HepG2 (cell line): ENCODE measurements at regions not wholly inside any gene's neighbourhood (a gene's known extent, or its start where the extent isn't known, plus 50 kb on each side); places are given as distances from the start of the nearest gene placed in this dataset.

Experiments
- ATAC-seq: fragments of 200-7000 bp; cut with Tn5 transposase; 3 replicates; pipeline ENCODE4 v1.9.1; 2020; ENCODE audit warnings: mild to moderate bottlenecking, moderate library complexity
- BruUV-seq: library from RNA; stranded (reverse); fragments of 400-500 nt; replicated peaks from 2 replicates; lab custom pipeline; 2021; lab: Mats Ljungman, UMichigan
- CTCF ChIA-PET: fragments of 300-600 bp; formaldehyde crosslinking; extraction: SDS; loops from one replicate; lab custom pipeline; 2021; ENCODE audit warnings: low total read pairs, inconsistent platforms, low intra/inter-chr PET ratio; lab: Yijun Ruan, JAX
- POLR2A ChIA-PET: fragments of 350-600 bp; sonication (Branson Sonifier 250); formaldehyde crosslinking; loops from one replicate; lab custom pipeline; 2020; ENCODE audit warnings: antibody characterized with exemption, inconsistent platforms; lab: Yijun Ruan, JAX
- DNase-seq: peaks from one replicate; pipeline ENCODE4 v3.0.0-alpha.2; 2015; ENCODE audit warnings: low spot score
- FAIRE-seq: peaks from 3 replicates; lab custom pipeline; 2011; peaks lifted over from hg19 to GRCh38; lab: Jason Lieb, UNC
- H2AFZ ChIP-seq: one replicate; pipeline ENCODE4 v1.6.1; 2011; ENCODE audit warnings: low read length, inconsistent platforms
- H3K27ac ChIP-seq: fragments of 300-600 bp; 3 replicates; pipeline ENCODE4 v1.8.0; 2011; ENCODE audit warnings: mixed run types, mild to moderate bottlenecking, mixed read lengths, low read length, inconsistent platforms; ENCODE audit not compliant: insufficient read depth; ENCODE audit errors: extremely low read length
- H3K27me3 ChIP-seq, 2 experiments: fragments of 200-600 bp in 1 of 2; 2 replicates in 1 of 2; 3 replicates in 1 of 2; pipeline versions ENCODE4 v1.6.0 to v1.8.0; 2011; ENCODE audit warnings: low read length in 2 of 2, mild to moderate bottlenecking in 2 of 2, moderate library complexity in 2 of 2, inconsistent platforms in 1 of 2; ENCODE audit not compliant: insufficient read depth in 2 of 2, control insufficient read depth in 1 of 2
- H3K36me3 ChIP-seq, 2 experiments: fragments of 200-600 bp in 1 of 2; replicated peaks in 1 of 2; 2 replicates in 1 of 2; 3 replicates in 1 of 2; pipeline versions ENCODE4 v1.5.1 to v1.8.0; 2011; ENCODE audit warnings: low read length in 2 of 2, inconsistent platforms in 1 of 2; ENCODE audit not compliant: insufficient read depth in 2 of 2, control insufficient read depth in 1 of 2
- H3K4me1 ChIP-seq: 2 replicates; pipeline ENCODE4 v1.5.1; 2012; ENCODE audit warnings: low read length, inconsistent platforms; ENCODE audit not compliant: insufficient read depth
- H3K4me2 ChIP-seq: 2 replicates; pipeline ENCODE4 v1.6.0; 2011; ENCODE audit warnings: low read depth, low read length, inconsistent platforms
- H3K4me3 ChIP-seq, 3 experiments: fragments of 200-600 bp in 1 of 3; sonication (generic), shearing (Covaris generic) in 1 of 3; replicated peaks in 1 of 3; 2 replicates each; pipeline ENCODE4 v1.5.1; 2011 to 2016; ENCODE audit warnings: low read length in 3 of 3, inconsistent platforms in 2 of 3, low read depth in 2 of 3, mild to moderate bottlenecking in 2 of 3, control low read depth in 1 of 3, mixed read lengths in 1 of 3; ENCODE audit not compliant: insufficient read depth in 1 of 3
- H3K79me2 ChIP-seq: one replicate; pipeline ENCODE4 v1.6.1; 2011; ENCODE audit warnings: low read length, inconsistent platforms; ENCODE audit not compliant: insufficient read depth
- H3K9ac ChIP-seq: 2 replicates; pipeline ENCODE4 v1.6.0; 2011; ENCODE audit warnings: mild to moderate bottlenecking, low read depth, low read length, inconsistent platforms; ENCODE audit not compliant: insufficient read depth
- H3K9me3 ChIP-seq: 2 replicates; pipeline ENCODE4 v1.5.1; 2012; ENCODE audit warnings: mild to moderate bottlenecking, low read length
- H4K20me1 ChIP-seq: 2 replicates; pipeline ENCODE4 v1.6.0; 2011; ENCODE audit warnings: inconsistent platforms, mild to moderate bottlenecking, low read length, moderate library complexity; ENCODE audit not compliant: insufficient read depth
- AGO1 ChIP-seq: fragments of 200-400 bp; formaldehyde crosslinking; IDR thresholded peaks from 2 replicates; pipeline ENCODE4 v1.6.1; 2017; ENCODE audit warnings: mild to moderate bottlenecking, low read depth, low read length, moderate library complexity; ENCODE audit not compliant: poor library complexity, severe bottlenecking
- CBFB ChIP-seq: sonication (generic); formaldehyde crosslinking; IDR thresholded peaks from 2 replicates; pipeline ENCODE4 v1.4.0; 2020; ENCODE audit warnings: missing genetic modification reagents
- HES4 ChIP-seq: sonication (generic); formaldehyde crosslinking; IDR thresholded peaks from 2 replicates; pipeline ENCODE4 v1.9.0; 2021; ENCODE audit warnings: mild to moderate bottlenecking, missing genetic modification reagents, borderline replicate concordance
- MYC ChIP-seq: sonication (generic); formaldehyde crosslinking; IDR thresholded peaks from 2 replicates; pipeline ENCODE4 v1.9.0; 2021; ENCODE audit warnings: missing genetic modification reagents, borderline replicate concordance
- SALL1 ChIP-seq: sonication (generic); formaldehyde crosslinking; IDR thresholded peaks from 2 replicates; pipeline ENCODE4 v1.8.0; 2022; ENCODE audit warnings: mild to moderate bottlenecking, missing genetic modification reagents
- SKI ChIP-seq: fragments of 450-650 bp; IDR thresholded peaks from one replicate; pipeline ENCODE4 v1.6.1; 2018; ENCODE audit warnings: mild to moderate bottlenecking; ENCODE audit not compliant: partially characterized antibody
- U2AF1 ChIP-seq: fragments of 200-400 bp; formaldehyde crosslinking; optimal IDR thresholded peaks from 2 replicates; pipeline ENCODE3; 2017; ENCODE audit warnings: mild to moderate bottlenecking, low read depth, low read length
- YEATS2 ChIP-seq: sonication (generic); formaldehyde crosslinking; IDR thresholded peaks from 2 replicates; pipeline ENCODE4 v1.4.0; 2020; ENCODE audit warnings: missing genetic modification reagents, borderline replicate concordance
- ZNF296 ChIP-seq: sonication (generic); formaldehyde crosslinking; conservative IDR thresholded peaks from 2 replicates; pipeline ENCODE4 v1.5.0; 2020; ENCODE audit warnings: mild to moderate bottlenecking, missing genetic modification reagents
- ZNF317 ChIP-seq: sonication (generic); formaldehyde crosslinking; IDR thresholded peaks from 2 replicates; pipeline ENCODE4 v1.5.0; 2020; ENCODE audit warnings: mild to moderate bottlenecking, missing genetic modification reagents
- ZNF530 ChIP-seq: sonication (generic); formaldehyde crosslinking; IDR thresholded peaks from 2 replicates; pipeline ENCODE4 v1.5.0; 2020; ENCODE audit warnings: low read depth, mild to moderate bottlenecking, missing genetic modification reagents
- ZNF572 ChIP-seq: sonication (generic); formaldehyde crosslinking; IDR thresholded peaks from 2 replicates; pipeline ENCODE4 v1.5.1; 2020; ENCODE audit warnings: mild to moderate bottlenecking, missing genetic modification reagents
- ZNF644 ChIP-seq: IDR thresholded peaks from 2 replicates; pipeline ENCODE4 v1.6.1; 2016; ENCODE audit warnings: low read depth
- ZNF772 ChIP-seq: sonication (generic); formaldehyde crosslinking; IDR thresholded peaks from 2 replicates; pipeline ENCODE4 v1.5.0; 2020; ENCODE audit warnings: mild to moderate bottlenecking, missing genetic modification reagents
- WGBS: methylation state at CpG from one replicate; pipeline ENCODE4 v1.1.6; 2017; ENCODE audit warnings: low lambda C conversion rate; 5-methylcytosine and 5-hydroxymethylcytosine counted together
- in situ Hi-C: cut with HindIII; loops from 2 replicates; pipeline ENCODE4 v1.10.0; 2017; ENCODE audit warnings: low pct_unique_long_range_greater_than_20kb; ENCODE audit not compliant: extremely low pct_ligation_motif_present
- intact Hi-C: fragments of 100-400 bp; cut with micrococcal nuclease; formaldehyde crosslinking; loops from one replicate; pipeline ENCODE4 v1.10.0; 2022; ENCODE audit not compliant: unreplicated experiment

GRCh38 chr11:127224276-127224675 is 223.7 kb upstream of the KIRREL3 start:
- no peak overlapping the region for H3K9ac ChIP-seq
- H3K36me3 ChIP-seq = no peaks in the 10 kb centered on the region
- CTCF ChIA-PET = no interaction called here
- no peak for TF ChIP-seq U2AF1
- no peak for TF ChIP-seq ZNF772
- no peak for TF ChIP-seq ZNF530 (CRISPR knock-in tag)
- TF ChIP-seq HES4 = no peak
- no peak for TF ChIP-seq SKI
- no peak for TF ChIP-seq YEATS2 (CRISPR knock-in tag)
- no peak for TF ChIP-seq CBFB (CRISPR knock-in tag)
- no peak for TF ChIP-seq ZNF644
- no peak for TF ChIP-seq SALL1 (CRISPR knock-in tag)
- TF ChIP-seq AGO1 = no peak
- TF ChIP-seq ZNF317 (CRISPR knock-in tag) = no peak
- TF ChIP-seq ZNF572 (CRISPR knock-in tag) = no peak
- TF ChIP-seq ZNF296 (CRISPR knock-in tag) = no peak
- TF ChIP-seq MYC = no peak
- no peak overlapping the region for H2AFZ ChIP-seq
- H3K4me1 ChIP-seq = no peaks in the 10 kb centered on the region
- BruUV-seq = no TSS peak
- in situ Hi-C loops (no loop called here), intact Hi-C loops (no loop called here)
- no peak for DNase-seq
- H3K9me3 ChIP-seq = no peaks in the 10 kb centered on the region; the same call in 1 of the 2 replicates
- 0% methylated on average over 2 of the region's 2 CpGs for WGBS
- POLR2A ChIA-PET = no interaction called here
- no peak overlapping the region for H3K4me2 ChIP-seq
- H4K20me1 ChIP-seq = no peaks in the 10 kb centered on the region
- H3K79me2 ChIP-seq = no peaks in the 10 kb centered on the region
- ATAC-seq = no peak
- H3K27me3 ChIP-seq = no peaks in the 10 kb centered on the region
- H3K4me3 ChIP-seq = no peak overlapping the region
- no peak for FAIRE-seq
- no peak overlapping the region for H3K27ac ChIP-seq
